Ectodermal cell (in vitro differentiated cells): ENCODE measurements at regions not wholly inside any gene's neighbourhood (a gene's known extent, or its start where the extent isn't known, plus 50 kb on each side); places are given as distances from the start of the nearest gene placed in this dataset.

ENCODE experiments used
- H3K27ac ChIP-seq: 2 replicates; pipeline ENCODE4 v1.7.0; 2013; ENCODE audit warnings: mild to moderate bottlenecking, low read depth, low read length; ENCODE audit not compliant: insufficient read depth, poor library complexity, severe bottlenecking
- H3K27me3 ChIP-seq: 2 replicates; pipeline ENCODE4 v1.7.0; 2013; ENCODE audit warnings: mild to moderate bottlenecking, low read length; ENCODE audit not compliant: insufficient read depth, control insufficient read depth, poor library complexity, severe bottlenecking
- H3K36me3 ChIP-seq: one replicate; pipeline ENCODE4 v1.7.0; 2013; ENCODE audit warnings: low read length; ENCODE audit not compliant: control insufficient read depth, insufficient read depth
- H3K4me1 ChIP-seq: one replicate; pipeline ENCODE4 v1.7.0; 2013; ENCODE audit warnings: low read length; ENCODE audit not compliant: control insufficient read depth, insufficient read depth
- H3K4me3 ChIP-seq: 2 replicates; pipeline ENCODE4 v1.7.0; 2013; ENCODE audit warnings: low read depth, low read length, control low read depth; ENCODE audit not compliant: insufficient read depth
- H3K9me3 ChIP-seq: 2 replicates; pipeline ENCODE4 v1.7.0; 2013; ENCODE audit warnings: mild to moderate bottlenecking, low read length, moderate library complexity; ENCODE audit not compliant: control insufficient read depth
- WGBS, 2 experiments: methylation state at CpG; one replicate each; pipeline ENCODE4 v1.1.7; 2013; ENCODE audit warnings: missing lambda C conversion rate in 2 of 2; 5-methylcytosine and 5-hydroxymethylcytosine counted together

GRCh38 chr7:110181768-110182167 lies 909.2 kb upstream of the LRRN3 start:
- 96 to 97% methylated on average over 5 of the region's 6 CpGs for WGBS, 2 experiments
- H3K27ac ChIP-seq: no peak overlapping the region

GRCh38 chr7:110186334-110186733 lies 904.6 kb upstream of the LRRN3 start:
- H3K36me3 ChIP-seq: no peaks in the 10 kb centered on the region
- H3K4me3 ChIP-seq: no peak overlapping the region
- 98 to 100% methylated on average over 2 of the region's 2 CpGs for whole genome bisulfite sequencing, 2 experiments
- no peaks in the 10 kb centered on the region for H3K4me1 ChIP-seq
- H3K27me3 ChIP-seq: no peaks in the 10 kb centered on the region
- no peaks in the 10 kb centered on the region for H3K9me3 ChIP-seq
- H3K27ac ChIP-seq: no peak overlapping the region

More at GRCh38 chr7:110181768-110182167, 909.2 kb upstream of the LRRN3 start:
- H3K36me3 ChIP-seq: no peaks in the 10 kb centered on the region
- H3K27me3 ChIP-seq: no peaks in the 10 kb centered on the region
- H3K9me3 ChIP-seq: no peaks in the 10 kb centered on the region
- no peak overlapping the region for H3K4me3 ChIP-seq
- H3K4me1 ChIP-seq: no peaks in the 10 kb centered on the region

- Histone ChIP-seq H3K27me3 (no peaks in the 10 kb centered on the region), H3K36me3 (no peaks in the 10 kb centered on the region), H3K4me3 (no peak overlapping the region), H3K9me3 (no peaks in the 10 kb centered on the region), H3K27ac (no peak overlapping the region), H3K4me1 (no peaks in the 10 kb centered on the region)
- WGBS, 2 experiments: 85 to 90% methylated on average over 3 of the region's 3 CpGs
Observed at GRCh38 chr7:110187877-110188554, 902.9 kb upstream of the LRRN3 start.

GRCh38 chr7:110204527-110204926 lies 886.4 kb upstream of the LRRN3 start:
- Histone ChIP-seq H3K9me3 (no peaks in the 10 kb centered on the region), H3K27ac (no peak overlapping the region), H3K4me1 (no peaks in the 10 kb centered on the region), H3K36me3 (no peaks in the 10 kb centered on the region), H3K4me3 (no peak overlapping the region), H3K27me3 (no peaks in the 10 kb centered on the region)
- 69 to 80% methylated on average over 4 of the region's 4 CpGs for WGBS, 2 experiments

GRCh38 chr7:110205899-110206298 lies 885.0 kb upstream of the LRRN3 start:
- H3K4me3 ChIP-seq: no peak overlapping the region
- H3K9me3 ChIP-seq: no peaks in the 10 kb centered on the region
- H3K4me1 ChIP-seq: no peaks in the 10 kb centered on the region
- H3K36me3 ChIP-seq: no peaks in the 10 kb centered on the region
- H3K27ac ChIP-seq: no peak overlapping the region
- H3K27me3 ChIP-seq: no peaks in the 10 kb centered on the region
- WGBS, 2 experiments: 86 to 94% methylated on average over 1 of the region's 1 CpG

GRCh38 chr7:110209884-110210283 lies 881.0 kb upstream of the LRRN3 start:
- Histone ChIP-seq H3K9me3 (no peaks in the 10 kb centered on the region), H3K4me3 (no peak overlapping the region), H3K27me3 (no peaks in the 10 kb centered on the region), H3K27ac (no peak overlapping the region), H3K36me3 (no peaks in the 10 kb centered on the region), H3K4me1 (no peaks in the 10 kb centered on the region)
- WGBS, 2 experiments: 100% methylated on average over 1 of the region's 1 CpG; no CpG with 5 or more reads in 1 of the 2 experiments

GRCh38 chr7:110210941-110211608 lies 879.9 kb upstream of the LRRN3 start:
- Histone ChIP-seq H3K36me3 (no peaks in the 10 kb centered on the region), H3K9me3 (no peaks in the 10 kb centered on the region), H3K4me3 (no peak overlapping the region), H3K27me3 (no peaks in the 10 kb centered on the region), H3K4me1 (no peaks in the 10 kb centered on the region), H3K27ac (no peak overlapping the region)
- 100% methylated on average over 1 of the region's 1 CpG; no CpG with 5 or more reads in 1 of the 2 experiments for WGBS, 2 experiments

- Histone ChIP-seq H3K4me1 (no peaks in the 10 kb centered on the region), H3K9me3 (no peaks in the 10 kb centered on the region), H3K4me3 (no peak overlapping the region), H3K36me3 (no peaks in the 10 kb centered on the region), H3K27ac (no peak overlapping the region), H3K27me3 (no peaks in the 10 kb centered on the region)
Observed at GRCh38 chr7:110224643-110225042, 866.3 kb upstream of the LRRN3 start.

GRCh38 chr7:110246118-110246517 lies 844.8 kb upstream of the LRRN3 start:
- WGBS, 2 experiments: 88 to 100% methylated on average over 1 of the region's 1 CpG
- H3K4me1 ChIP-seq: no peaks in the 10 kb centered on the region

GRCh38 chr7:110253093-110253492 lies 837.8 kb upstream of the LRRN3 start:
- H3K4me3 ChIP-seq: no peak overlapping the region
- H3K9me3 ChIP-seq: no peaks in the 10 kb centered on the region
- no peaks in the 10 kb centered on the region for H3K36me3 ChIP-seq
- WGBS, 2 experiments: 90 to 91% methylated on average over 4 of the region's 4 CpGs
- H3K27me3 ChIP-seq: no peaks in the 10 kb centered on the region
- H3K27ac ChIP-seq: no peak overlapping the region
- no peaks in the 10 kb centered on the region for H3K4me1 ChIP-seq

More at GRCh38 chr7:110246118-110246517, 844.8 kb upstream of the LRRN3 start:
- Histone ChIP-seq H3K9me3 (no peaks in the 10 kb centered on the region), H3K4me3 (no peak overlapping the region), H3K27me3 (no peaks in the 10 kb centered on the region), H3K36me3 (no peaks in the 10 kb centered on the region), H3K27ac (no peak overlapping the region)
